Naive B cell (primary cell): ENCODE measurements at regions not wholly inside any gene's neighbourhood (a gene's known extent, or its start where the extent isn't known, plus 50 kb on each side); places are given as distances from the start of the nearest gene placed in this dataset.

Experiments used
- ATAC-seq, 2 donors: fragments of 150-1000 bp; cut with Tn5 transposase; 2 replicates each; pipeline ENCODE4 v1.10.0; 2021; ENCODE audit warnings: low read depth in 2 of 2, mild to moderate bottlenecking in 2 of 2, moderate library complexity in 2 of 2
- DNase-seq: peaks from one replicate; pipeline ENCODE4 v3.0.0; 2022
- H3K27ac Mint-ChIP-seq, 6 donors: one replicate each; pipeline ENCODE4 v1.8.0; 2020 to 2022; ENCODE audit warnings: mild to moderate bottlenecking in 6 of 6, mixed read lengths in 6 of 6, moderate library complexity in 5 of 6, inconsistent platforms in 2 of 6
- H3K27me3 Mint-ChIP-seq, 3 donors: one replicate each; pipeline ENCODE4 v1.8.0; 2021 to 2022; ENCODE audit warnings: mixed read lengths in 3 of 3, mild to moderate bottlenecking in 1 of 3
- H3K36me3 Mint-ChIP-seq, 2 donors: one replicate each; pipeline ENCODE4 v1.8.0; 2020 to 2022; ENCODE audit warnings: mixed read lengths in 2 of 2, inconsistent platforms in 1 of 2, mild to moderate bottlenecking in 1 of 2
- H3K4me1 Mint-ChIP-seq, 3 donors: one replicate each; pipeline ENCODE4 v1.8.0; 2020 to 2022; ENCODE audit warnings: mixed read lengths in 3 of 3, inconsistent platforms in 1 of 3, mild to moderate bottlenecking in 1 of 3, moderate library complexity in 1 of 3
- H3K4me3 Mint-ChIP-seq, 8 donors: one replicate each; pipeline ENCODE4 v1.8.0; 2020 to 2022; ENCODE audit warnings: mild to moderate bottlenecking in 8 of 8, mixed read lengths in 8 of 8, moderate library complexity in 8 of 8, inconsistent platforms in 2 of 8
- H3K9me3 Mint-ChIP-seq, 7 donors: one replicate each; pipeline ENCODE4 v1.8.0; 2020 to 2022; ENCODE audit warnings: mixed read lengths in 7 of 7, mild to moderate bottlenecking in 5 of 7, inconsistent platforms in 2 of 7, moderate library complexity in 1 of 7

DNA sequence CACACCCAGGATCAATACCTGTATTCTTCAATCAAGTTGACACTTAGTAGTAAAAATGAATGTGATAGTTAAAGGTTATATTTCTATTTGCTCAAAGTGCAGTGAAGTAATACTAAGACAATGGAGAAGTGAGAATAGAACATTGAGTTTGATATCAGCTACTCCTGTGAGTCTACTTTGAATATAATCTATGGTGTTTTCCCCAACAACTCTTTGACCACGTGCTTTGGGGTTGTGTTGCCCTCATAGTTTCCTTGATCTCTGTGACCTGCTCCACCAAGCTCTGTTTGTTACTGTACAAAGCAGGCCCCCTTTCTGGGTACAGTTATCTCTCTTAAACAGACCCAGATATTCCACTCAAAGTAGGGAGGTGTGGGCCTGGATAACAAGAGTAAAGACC lies 222.9 kb downstream of the GALR1 start:
- no peak overlapping the region for H3K4me3 Mint-ChIP-seq

DNA sequence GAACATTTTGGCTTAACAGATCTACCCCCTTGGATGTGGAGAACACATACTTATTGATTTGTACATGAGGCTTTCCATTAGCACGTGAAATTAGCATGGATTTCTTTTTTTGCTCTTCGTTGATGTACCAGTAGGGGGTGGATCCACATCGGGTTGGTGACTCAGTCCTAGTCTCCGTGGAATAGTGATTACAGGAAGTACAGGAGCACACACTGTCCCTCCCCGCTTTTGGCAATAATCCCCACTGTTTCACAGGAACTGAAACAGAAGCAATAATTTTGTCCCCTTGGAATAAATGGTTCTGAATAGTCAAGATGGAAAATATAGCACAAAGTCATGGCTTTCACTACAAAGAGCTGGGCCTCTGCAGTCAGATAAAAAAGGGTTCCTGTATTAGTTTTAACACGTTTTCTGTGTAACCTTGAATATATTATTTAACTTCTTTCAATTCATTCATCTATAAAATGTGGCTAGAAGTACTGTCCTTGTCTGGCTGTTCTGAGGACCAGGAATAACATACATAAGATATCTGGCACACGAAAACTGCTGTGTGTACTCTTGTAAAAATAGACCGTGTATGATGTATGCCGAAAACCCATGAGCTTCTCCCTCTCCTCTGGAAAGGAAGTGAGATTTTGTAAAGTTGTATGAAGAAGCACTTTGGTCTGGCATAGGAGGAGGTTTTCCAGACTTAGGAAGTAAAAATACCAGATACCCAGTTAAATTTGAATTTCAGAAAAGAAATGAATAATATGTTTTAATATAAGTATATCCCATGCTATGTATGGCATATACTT lies 229.2 kb downstream of the GALR1 start:
- ATAC-seq: no peak
- H3K27me3 Mint-ChIP-seq: peaks cover 4 to 8% (median 4%) of the 10 kb centered on the region in 3 donors
- peaks cover 0 to 6% (median 0%) of the 10 kb centered on the region in 7 donors for H3K9me3 Mint-ChIP-seq
- no peak for DNase-seq
- no peak overlapping the region for H3K4me3 Mint-ChIP-seq
- H3K27ac Mint-ChIP-seq: no peak overlapping the region
- H3K36me3 Mint-ChIP-seq: no peaks in the 10 kb centered on the region
- H3K4me1 Mint-ChIP-seq: no peaks in the 10 kb centered on the region

More for the DNA sequence above, 222.9 kb downstream of the GALR1 start:
- Mint-ChIP-seq H3K9me3 (no peaks in the 10 kb centered on the region), H3K27me3 (peaks cover 7 to 18% (median 10%) of the 10 kb centered on the region in 3 donors), H3K36me3 (no peaks in the 10 kb centered on the region), H3K27ac (no peak overlapping the region), H3K4me1 (no peaks in the 10 kb centered on the region)
- ATAC-seq (no peak), DNase-seq (no peak)

DNA sequence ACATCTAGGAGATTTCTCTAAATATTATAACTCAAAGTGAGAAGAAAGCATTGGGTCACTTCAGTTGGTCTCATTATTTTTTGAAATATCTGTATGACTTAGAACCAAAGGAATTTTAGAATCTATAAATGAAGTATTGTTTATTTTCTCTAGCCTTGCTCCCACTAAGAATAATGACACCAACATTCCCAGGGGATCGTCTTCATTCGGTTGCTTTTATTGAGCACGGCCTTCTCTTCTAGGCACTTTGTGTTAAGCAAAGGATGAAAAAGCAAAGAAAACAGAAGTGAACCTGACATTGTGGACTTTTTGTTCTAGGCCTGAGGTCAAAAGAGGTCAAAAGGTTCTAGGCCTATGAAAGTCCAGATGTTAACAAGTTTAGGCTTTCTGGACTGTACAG lies 231.9 kb downstream of the GALR1 start:
- peaks cover 0 to 12% (median 3%) of the 10 kb centered on the region in 7 donors for H3K9me3 Mint-ChIP-seq
- peaks cover 0 to 7% of the 10 kb centered on the region in 2 donors for H3K36me3 Mint-ChIP-seq
- no peaks in the 10 kb centered on the region for H3K4me1 Mint-ChIP-seq
- ATAC-seq (no peak), DNase-seq (no peak)
- H3K4me3 Mint-ChIP-seq: no peak overlapping the region
- peaks cover 0 to 20% (median 17%) of the 10 kb centered on the region in 3 donors for H3K27me3 Mint-ChIP-seq
- no peak overlapping the region for H3K27ac Mint-ChIP-seq

DNA sequence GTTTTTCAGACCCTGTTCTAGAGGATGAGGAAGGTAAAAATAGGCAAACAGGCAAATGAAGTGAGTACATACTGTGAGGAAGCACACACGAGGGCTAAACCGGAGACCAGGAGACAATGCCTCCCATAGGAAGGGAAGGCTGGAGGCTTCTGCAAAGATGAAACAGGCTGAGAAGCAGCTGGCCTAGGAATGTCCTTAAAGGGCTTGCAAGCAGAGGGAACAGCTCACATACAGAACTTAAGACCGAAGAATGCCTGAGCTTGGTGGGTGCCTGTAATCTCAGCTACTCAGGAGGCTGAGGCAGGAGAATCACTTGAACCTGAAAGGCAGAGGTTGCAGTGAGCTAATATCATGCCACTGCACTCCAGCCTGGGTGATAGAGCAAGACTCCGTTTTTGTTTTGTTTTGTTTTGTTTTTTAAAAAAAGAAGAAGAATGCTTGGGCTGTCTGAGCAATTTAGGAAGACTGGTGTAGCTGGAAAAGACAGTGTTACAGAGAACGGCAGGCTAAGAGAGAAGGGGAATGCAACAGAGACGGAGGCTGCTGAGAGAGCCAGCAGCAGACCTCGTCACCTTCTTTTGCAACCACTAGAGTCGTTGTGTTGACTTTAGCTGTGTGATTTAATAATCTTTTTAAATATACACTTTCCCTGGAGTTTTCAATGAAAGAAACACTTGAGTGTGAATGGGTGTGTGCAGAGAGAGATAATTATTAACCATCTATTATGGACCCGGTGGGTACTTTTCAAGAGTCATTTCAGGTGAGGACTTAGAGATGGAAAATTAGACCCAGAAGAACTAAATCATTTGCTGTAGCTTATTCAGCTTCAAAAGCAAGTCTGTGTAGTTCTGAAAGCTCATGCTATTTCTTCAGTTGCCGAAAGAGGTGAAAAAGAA lies 232.8 kb downstream of the GALR1 start:
- H3K27ac Mint-ChIP-seq: no peak overlapping the region
- peak overlapping the region in 1 of 8 donors; percentile 3 for H3K4me3 Mint-ChIP-seq
- H3K4me1 Mint-ChIP-seq: no peaks in the 10 kb centered on the region
- no peak for ATAC-seq
- H3K27me3 Mint-ChIP-seq: peaks cover 0 to 20% (median 17%) of the 10 kb centered on the region in 3 donors
- H3K9me3 Mint-ChIP-seq: peaks cover 0 to 17% (median 3%) of the 10 kb centered on the region in 7 donors
- DNase-seq: no peak
- peaks cover 0 to 7% of the 10 kb centered on the region in 2 donors for H3K36me3 Mint-ChIP-seq

DNA sequence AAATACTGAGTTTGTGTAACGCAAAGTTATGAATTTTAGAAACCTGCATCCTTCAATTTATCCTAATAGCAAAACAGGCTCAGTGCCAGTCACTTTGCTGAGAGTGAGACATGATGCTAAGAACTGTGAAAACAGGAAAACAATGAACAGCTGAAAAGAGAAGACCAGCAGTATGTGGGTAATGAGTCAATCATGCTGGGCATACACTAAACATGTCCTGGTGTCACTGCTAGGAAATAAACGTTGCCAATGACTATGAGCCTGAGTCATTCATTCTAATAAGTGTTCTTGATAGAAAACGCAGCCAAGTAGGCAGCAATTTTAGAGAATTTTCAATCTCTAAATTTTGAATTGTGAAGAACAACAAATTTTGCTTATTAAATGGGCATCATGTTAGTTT lies 237.3 kb downstream of the GALR1 start:
- no peak overlapping the region for H3K27ac Mint-ChIP-seq
- peaks cover 19 to 29% (median 21%) of the 10 kb centered on the region in 3 donors for H3K27me3 Mint-ChIP-seq
- H3K9me3 Mint-ChIP-seq: peaks cover 3 to 36% (median 7%) of the 10 kb centered on the region in 7 donors
- H3K4me1 Mint-ChIP-seq: no peaks in the 10 kb centered on the region
- H3K4me3 Mint-ChIP-seq: peak overlapping the region in 1 of 8 donors; percentile 26
- ATAC-seq (no peak), DNase-seq (no peak)
- H3K36me3 Mint-ChIP-seq: peaks cover 0 to 7% of the 10 kb centered on the region in 2 donors

DNA sequence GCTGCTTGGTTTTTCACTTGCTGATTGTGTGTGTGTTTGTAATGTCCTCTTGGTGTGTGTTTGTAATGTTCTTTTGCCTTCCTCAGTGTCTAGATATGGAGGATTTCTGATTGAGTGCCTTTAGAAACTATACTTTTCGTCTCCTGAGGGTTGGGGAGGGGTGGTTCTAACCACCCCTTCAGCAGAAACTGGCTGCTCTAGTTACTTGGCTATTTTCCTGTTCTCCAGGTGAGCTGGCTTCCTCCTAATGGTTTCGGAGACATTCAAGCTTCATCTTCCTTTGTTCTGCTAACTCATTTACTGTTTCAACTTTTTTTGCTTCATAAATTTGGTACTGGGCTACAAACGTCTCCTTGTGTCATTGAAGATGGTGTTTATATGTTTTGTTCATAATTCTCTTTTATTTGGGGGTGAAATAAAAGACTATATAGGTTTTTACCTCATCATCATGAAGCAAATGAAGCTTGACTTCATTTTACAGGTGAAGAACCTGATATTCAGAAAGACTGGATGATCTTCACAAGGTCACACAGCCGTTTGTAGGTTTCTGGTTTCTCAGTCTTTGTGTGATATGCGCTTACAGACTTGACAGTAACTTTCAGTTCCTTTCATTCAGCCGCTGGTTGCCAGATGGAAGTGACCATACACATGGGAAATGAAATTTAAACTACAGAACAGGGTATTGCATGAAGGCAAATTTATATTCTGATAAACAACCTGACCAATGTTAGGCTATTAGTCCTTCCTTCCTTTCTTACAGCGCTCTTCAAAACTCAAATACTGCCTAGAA lies 238.5 kb downstream of the GALR1 start:
- Mint-ChIP-seq H3K27ac (no peak overlapping the region), H3K4me3 (no peak overlapping the region), H3K36me3 (peaks cover 0 to 7% of the 10 kb centered on the region in 2 donors), H3K9me3 (peaks cover 3 to 36% (median 5%) of the 10 kb centered on the region in 7 donors), H3K27me3 (peaks cover 21 to 30% (median 25%) of the 10 kb centered on the region in 3 donors), H3K4me1 (no peaks in the 10 kb centered on the region)
- DNase-seq: no peak
- ATAC-seq: no peak

DNA sequence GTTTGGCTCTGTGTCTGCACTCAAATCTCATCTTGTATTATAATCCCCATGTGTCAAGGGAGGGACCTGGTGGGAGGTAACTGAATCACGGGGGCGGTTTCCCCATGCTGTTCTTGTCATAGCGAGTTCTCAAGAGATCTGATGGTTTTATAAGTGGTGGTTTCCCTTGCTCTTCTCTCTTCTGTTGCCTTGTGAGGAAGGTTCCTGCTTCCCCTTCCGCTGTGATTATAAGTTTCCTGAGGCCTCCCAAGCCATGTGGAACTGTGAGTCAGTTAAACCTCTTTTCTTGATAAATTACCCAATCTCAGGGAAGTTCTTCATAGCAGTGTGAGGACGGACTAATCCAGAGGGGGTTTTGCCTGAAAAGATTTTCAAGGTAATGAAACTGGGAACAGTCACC lies 245.4 kb downstream of the GALR1 start:
- Mint-ChIP-seq H3K9me3 (peaks cover 0 to 9% (median 3%) of the 10 kb centered on the region in 7 donors), H3K4me3 (no peak overlapping the region), H3K36me3 (no peaks in the 10 kb centered on the region), H3K27ac (no peak overlapping the region), H3K27me3 (peaks cover 8 to 25% (median 10%) of the 10 kb centered on the region in 3 donors), H3K4me1 (no peaks in the 10 kb centered on the region)
- DNase-seq (no peak), ATAC-seq (no peak)

DNA sequence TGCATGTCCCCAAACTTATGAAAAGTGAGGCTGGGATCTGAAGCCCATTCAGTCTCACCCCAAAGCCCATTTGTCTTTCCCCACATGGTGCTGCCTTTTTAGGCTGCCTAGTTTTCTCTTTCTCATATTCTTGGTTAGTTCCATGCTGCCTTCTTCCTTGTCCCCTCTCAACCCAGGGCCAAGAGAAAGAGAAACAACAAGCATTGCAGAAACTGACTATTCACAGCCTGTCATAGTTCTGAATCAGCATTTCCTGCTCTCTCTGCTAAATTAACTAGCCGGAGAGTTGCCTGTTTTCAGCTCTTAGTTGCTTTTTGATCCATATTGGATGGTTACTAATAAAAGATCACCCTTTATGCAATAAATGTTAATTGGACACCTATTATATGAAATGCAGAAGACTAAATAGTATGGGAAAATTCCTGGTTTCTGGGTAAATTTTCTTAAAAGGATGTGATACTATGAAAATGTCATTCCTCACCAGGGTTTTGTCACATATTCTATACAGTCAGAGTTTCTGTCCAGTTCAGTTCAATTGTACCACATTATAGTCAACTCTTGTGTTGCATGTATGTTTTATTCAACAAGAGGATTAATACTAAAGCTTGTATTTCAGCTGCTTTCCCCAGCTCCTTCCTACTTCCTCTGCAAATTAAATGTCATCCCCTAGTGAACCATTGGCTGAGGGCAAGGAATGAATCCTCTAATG lies 246.5 kb downstream of the GALR1 start:
- peaks cover 0 to 9% (median 3%) of the 10 kb centered on the region in 7 donors for H3K9me3 Mint-ChIP-seq

DNA sequence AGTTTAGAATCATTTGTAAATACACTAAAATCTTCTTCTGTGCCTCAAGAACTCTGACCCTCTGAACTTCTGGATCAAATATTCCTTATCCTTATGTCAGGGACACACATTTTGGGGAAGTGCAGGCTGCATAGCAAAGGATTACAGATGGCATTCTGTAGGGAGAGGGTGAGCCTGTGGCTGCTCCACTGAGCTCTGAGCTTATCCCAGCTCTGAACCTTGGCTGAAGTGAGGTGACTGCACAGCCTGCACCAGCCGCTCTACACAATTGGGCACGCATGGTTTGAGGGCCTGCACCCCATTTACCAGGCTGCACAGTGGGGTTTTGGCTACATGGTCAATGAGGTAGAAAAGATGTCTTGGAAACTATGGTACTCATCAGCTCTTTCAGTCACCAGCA lies 251.6 kb downstream of the GALR1 start:
- no peak for ATAC-seq
- H3K36me3 Mint-ChIP-seq: no peaks in the 10 kb centered on the region

More for the DNA sequence above, 246.5 kb downstream of the GALR1 start:
- DNase-seq (no peak), ATAC-seq (no peak)
- H3K36me3 Mint-ChIP-seq: no peaks in the 10 kb centered on the region
- peaks cover 6 to 25% (median 8%) of the 10 kb centered on the region in 3 donors for H3K27me3 Mint-ChIP-seq
- H3K4me3 Mint-ChIP-seq: no peak overlapping the region
- no peaks in the 10 kb centered on the region for H3K4me1 Mint-ChIP-seq
- no peak overlapping the region for H3K27ac Mint-ChIP-seq

DNA sequence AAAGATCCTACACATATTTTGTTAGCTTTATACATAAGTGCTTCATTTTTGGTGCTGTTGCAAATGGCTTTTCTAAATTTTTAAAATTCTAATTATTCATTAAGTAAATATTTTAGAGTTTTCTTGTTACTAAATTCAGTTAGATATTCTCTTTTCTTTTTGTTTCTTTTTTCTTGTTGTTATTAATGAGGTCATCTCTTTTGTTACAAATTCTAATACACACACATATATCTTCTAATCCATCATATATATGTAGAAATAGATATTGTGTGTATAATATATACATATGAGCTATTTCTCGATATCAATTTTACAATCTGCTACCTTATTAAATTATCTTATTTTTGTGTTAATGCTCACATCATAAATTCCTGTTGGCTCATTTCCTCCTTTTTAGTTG lies 255.9 kb downstream of the GALR1 start:
- no peaks in the 10 kb centered on the region for H3K27me3 Mint-ChIP-seq
- H3K27ac Mint-ChIP-seq: no peak overlapping the region
- H3K9me3 Mint-ChIP-seq: peaks cover 3 to 11% (median 5%) of the 10 kb centered on the region in 7 donors
- H3K36me3 Mint-ChIP-seq: no peaks in the 10 kb centered on the region
- no peak for ATAC-seq
- no peak overlapping the region for H3K4me3 Mint-ChIP-seq
- DNase-seq: no peak
- H3K4me1 Mint-ChIP-seq: no peaks in the 10 kb centered on the region

More for the DNA sequence above, 251.6 kb downstream of the GALR1 start:
- peaks cover 0 to 12% (median 0%) of the 10 kb centered on the region in 3 donors for H3K27me3 Mint-ChIP-seq
- no peak for DNase-seq
- no peaks in the 10 kb centered on the region for H3K4me1 Mint-ChIP-seq
- H3K4me3 Mint-ChIP-seq: no peak overlapping the region
- H3K27ac Mint-ChIP-seq: no peak overlapping the region
- peaks cover 0 to 5% (median 3%) of the 10 kb centered on the region in 7 donors for H3K9me3 Mint-ChIP-seq

DNA sequence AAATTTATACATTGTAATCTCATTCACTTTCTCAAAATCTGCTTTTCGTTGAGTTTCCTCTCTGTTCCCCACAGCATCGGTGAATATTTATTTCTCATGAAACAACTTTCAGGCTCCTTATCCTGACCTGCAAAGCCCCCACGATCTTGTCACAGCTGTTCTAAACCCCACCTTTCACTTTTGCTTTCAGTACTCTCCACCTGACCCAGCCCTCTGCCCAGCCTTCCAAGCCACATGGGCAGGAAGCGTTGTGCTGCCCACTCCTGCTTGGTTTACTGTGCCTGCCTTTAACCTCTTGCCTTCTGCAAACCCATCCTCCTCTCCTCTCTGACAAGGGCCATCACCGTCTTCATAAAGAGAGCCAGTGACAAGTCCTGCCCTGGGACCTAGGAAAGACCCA lies 262.5 kb downstream of the GALR1 start:
- Mint-ChIP-seq H3K27ac (no peak overlapping the region), H3K4me1 (peaks cover 0 to 3% (median 0%) of the 10 kb centered on the region in 3 donors), H3K27me3 (no peaks in the 10 kb centered on the region), H3K9me3 (peaks cover 4 to 24% (median 14%) of the 10 kb centered on the region in 7 donors), H3K4me3 (no peak overlapping the region), H3K36me3 (no peaks in the 10 kb centered on the region)
- DNase-seq: no peak
- no peak for ATAC-seq

DNA sequence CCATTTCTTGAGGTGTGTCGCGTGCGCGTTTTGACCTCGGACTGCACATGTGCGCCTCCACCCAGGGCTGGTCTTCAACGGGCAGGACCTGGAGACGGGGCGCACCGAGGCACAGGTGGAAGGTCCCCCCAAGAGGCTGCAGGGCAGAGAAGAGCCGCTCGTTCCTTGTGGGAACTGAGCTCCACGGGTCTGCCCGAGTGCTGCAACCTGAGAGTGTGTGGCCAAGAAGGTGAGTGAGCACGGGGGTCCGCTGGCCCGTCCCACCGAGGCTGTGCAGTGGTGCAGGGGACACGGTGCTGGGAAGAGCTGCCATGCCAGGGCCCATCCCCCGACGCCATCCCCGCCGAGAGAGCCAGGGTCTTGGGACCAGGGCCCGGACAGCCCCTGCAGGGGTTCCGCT lies 268.3 kb downstream of the GALR1 start:
- H3K27ac Mint-ChIP-seq: no peak overlapping the region
- no peak overlapping the region for H3K4me3 Mint-ChIP-seq
- peaks cover 0 to 13% (median 6%) of the 10 kb centered on the region in 7 donors for H3K9me3 Mint-ChIP-seq
- no peaks in the 10 kb centered on the region for H3K36me3 Mint-ChIP-seq
- DNase-seq: no peak
- no peaks in the 10 kb centered on the region for H3K27me3 Mint-ChIP-seq
- no peaks in the 10 kb centered on the region for H3K4me1 Mint-ChIP-seq
- no peak for ATAC-seq
